ENCODE measurements at regions not wholly inside any gene's neighbourhood (a gene's known extent, or its start where the extent isn't known, plus 50 kb on each side); places are given as distances from the start of the nearest gene placed in this dataset.
"Not testable (repeated sequence)": the region's sequence is repeated elsewhere in the genome, so short reads cannot be mapped to it uniquely, and the experiment has no call there.

- DNase-seq = no peak
These were observed 316.8 kb downstream of the HS3ST1 start for GRCh38 chr4:11111876-11112275.

GRCh38 chr4:11111370-11111769 is 317.3 kb downstream of the HS3ST1 start:
- no peak for DNase-seq

- DNase-seq = no peak
These were observed 321.9 kb downstream of the HS3ST1 start for GRCh38 chr4:11106759-11107158.

GRCh38 chr4:11106190-11106589 is 322.5 kb downstream of the HS3ST1 start:
- no peak for DNase-seq

GRCh38 chr4:11105715-11106114 is 323.0 kb downstream of the HS3ST1 start:
- no peak for DNase-seq

GRCh38 chr4:11098461-11098860 is 330.2 kb downstream of the HS3ST1 start:
- DNase-seq = no peak

GRCh38 chr4:11097725-11098124 is 331.0 kb downstream of the HS3ST1 start:
- no peak for DNase-seq

- no peak for DNase-seq
These were observed 347.7 kb downstream of the HS3ST1 start for GRCh38 chr4:11081006-11081405.

- DNase-seq = no peak
These were observed 349.5 kb downstream of the HS3ST1 start for GRCh38 chr4:11079171-11079570.

GRCh38 chr4:11074581-11075241 is 354.0 kb downstream of the HS3ST1 start:
- DNase-seq = no peak

- DNase-seq = no peak
These were observed 355.1 kb downstream of the HS3ST1 start for GRCh38 chr4:11073621-11074051.

GRCh38 chr4:11072999-11073398 is 355.7 kb downstream of the HS3ST1 start:
- no peak for DNase-seq

GRCh38 chr4:11072463-11072862 is 356.2 kb downstream of the HS3ST1 start:
- no peak for DNase-seq

- no peak for DNase-seq
These were observed 357.9 kb downstream of the HS3ST1 start for GRCh38 chr4:11070813-11071212.

- DNase-seq = no peak
These were observed 359.0 kb downstream of the HS3ST1 start for GRCh38 chr4:11069581-11070211.

GRCh38 chr4:11069083-11069482 is 359.6 kb downstream of the HS3ST1 start:
- no peak for DNase-seq

GRCh38 chr4:11066584-11066983 is 362.1 kb downstream of the HS3ST1 start:
- not testable (repeated sequence) for DNase-seq

GRCh38 chr4:11060637-11061036 is 368.1 kb downstream of the HS3ST1 start:
- not testable (repeated sequence) for DNase-seq

- DNase-seq = not testable (repeated sequence)
These were observed 370.4 kb upstream of the CLNK start for GRCh38 chr4:11054937-11055336.

- DNase-seq = no peak
These were observed 369.1 kb upstream of the CLNK start for GRCh38 chr4:11053601-11054220.

- no peak for DNase-seq
These were observed 366.6 kb upstream of the CLNK start for GRCh38 chr4:11051181-11051580.

- no peak for DNase-seq
These were observed 366.2 kb upstream of the CLNK start for GRCh38 chr4:11050766-11051165.

GRCh38 chr4:11049001-11049400 is 364.4 kb upstream of the CLNK start:
- DNase-seq = no peak

- DNase-seq = no peak
These were observed 358.2 kb upstream of the CLNK start for GRCh38 chr4:11042760-11043159.

All from NCI-H187 treated with DMSO at 0.1 percent for 48 hours (cell line).